Fibroblast of lung (primary cell): ENCODE measurements at regions not wholly inside any gene's neighbourhood (a gene's known extent, or its start where the extent isn't known, plus 50 kb on each side); places are given as distances from the start of the nearest gene placed in this dataset.

ENCODE experiments used
- CTCF ChIP-seq, 2 donors: IDR thresholded peaks in 1 of 2; conservative IDR thresholded peaks in 1 of 2; 1 replicate in 1 of 2; 2 replicates in 1 of 2; pipeline ENCODE4 v1.5.1; 2011 to 2012; ENCODE audit warnings: low read length in 2 of 2, control low read depth in 1 of 2, inconsistent platforms in 1 of 2, low read depth in 1 of 2, mild to moderate bottlenecking in 1 of 2
- EZH2 ChIP-seq: IDR thresholded peaks from 2 replicates; pipeline ENCODE4 v1.5.1; 2012; ENCODE audit warnings: low read length, control low read depth, mild to moderate bottlenecking; ENCODE audit errors: missing control alignments

DNA sequence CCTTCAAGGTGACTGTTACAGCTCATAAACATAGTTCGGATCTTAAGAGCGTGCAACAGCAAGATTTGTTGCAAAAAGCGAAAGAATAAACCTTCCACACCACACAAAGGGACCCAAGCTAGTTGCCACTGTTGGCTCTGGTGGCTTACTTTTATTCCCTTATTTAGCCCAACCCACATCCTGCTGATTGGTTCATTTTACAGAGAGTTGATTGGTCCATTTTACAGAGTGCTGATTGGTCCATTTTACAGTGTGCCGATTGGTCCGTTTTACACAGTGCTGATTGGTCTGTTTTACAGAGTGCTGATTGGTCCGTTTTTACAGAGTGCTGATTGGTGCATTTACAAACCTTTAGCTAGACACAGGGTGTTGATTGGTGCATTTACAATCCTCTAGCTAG, 776.9 kb upstream of the CNTN5 start:
- no peak for TF ChIP-seq CTCF (conservative IDR thresholded peaks at IDR 0.05 in 1 of 2, IDR thresholded peaks at IDR 0.05 in 1 of 2; ENCODE audit: low read depth in 1 of 2, low read length in 2 of 2)
- no peak for TF ChIP-seq EZH2
